ENCODE measurements at regions not wholly inside any gene's neighbourhood (a gene's known extent, or its start where the extent isn't known, plus 50 kb on each side); places are given as distances from the start of the nearest gene placed in this dataset.

DNA sequence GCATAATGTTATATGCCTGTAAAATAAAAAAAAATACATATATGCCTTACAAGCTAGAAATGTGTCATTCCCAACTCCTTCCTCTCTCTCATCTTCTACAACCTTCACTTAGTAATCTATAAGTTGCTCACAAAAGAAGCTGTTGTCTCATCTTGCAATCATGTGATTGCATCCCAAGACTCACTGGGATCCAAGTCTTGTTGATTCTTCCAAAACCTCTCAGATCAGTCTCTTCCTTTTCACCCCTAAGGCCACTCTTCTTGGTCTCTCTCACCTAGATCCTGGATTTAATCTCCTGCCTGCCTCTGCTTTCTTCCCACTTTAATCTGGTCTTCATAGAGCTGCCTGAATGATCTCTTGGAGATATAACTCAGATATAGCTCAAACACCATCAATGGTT is 261.1 kb upstream of the NR4A3 start:
- TF ChIP-seq, protein P1, sequence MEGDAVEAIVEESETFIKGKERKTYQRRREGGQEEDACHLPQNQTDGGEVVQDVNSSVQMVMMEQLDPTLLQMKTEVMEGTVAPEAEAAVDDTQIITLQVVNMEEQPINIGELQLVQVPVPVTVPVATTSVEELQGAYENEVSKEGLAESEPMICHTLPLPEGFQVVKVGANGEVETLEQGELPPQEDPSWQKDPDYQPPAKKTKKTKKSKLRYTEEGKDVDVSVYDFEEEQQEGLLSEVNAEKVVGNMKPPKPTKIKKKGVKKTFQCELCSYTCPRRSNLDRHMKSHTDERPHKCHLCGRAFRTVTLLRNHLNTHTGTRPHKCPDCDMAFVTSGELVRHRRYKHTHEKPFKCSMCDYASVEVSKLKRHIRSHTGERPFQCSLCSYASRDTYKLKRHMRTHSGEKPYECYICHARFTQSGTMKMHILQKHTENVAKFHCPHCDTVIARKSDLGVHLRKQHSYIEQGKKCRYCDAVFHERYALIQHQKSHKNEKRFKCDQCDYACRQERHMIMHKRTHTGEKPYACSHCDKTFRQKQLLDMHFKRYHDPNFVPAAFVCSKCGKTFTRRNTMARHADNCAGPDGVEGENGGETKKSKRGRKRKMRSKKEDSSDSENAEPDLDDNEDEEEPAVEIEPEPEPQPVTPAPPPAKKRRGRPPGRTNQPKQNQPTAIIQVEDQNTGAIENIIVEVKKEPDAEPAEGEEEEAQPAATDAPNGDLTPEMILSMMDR (IDR thresholded peaks at IDR 0.05) = no peak
- TF ChIP-seq POLR2A (IDR thresholded peaks at IDR 0.05) (no peak), EP300 (IDR thresholded peaks at IDR 0.05) (no peak)
- Histone ChIP-seq H3K27ac (no peak overlapping the region), H3K27me3 (no peaks in the 10 kb centered on the region), H3K36me3 (no peaks in the 10 kb centered on the region), H3K4me1 (ENCODE audit: insufficient read depth) (no peaks in the 10 kb centered on the region), H3K4me3 (no peak overlapping the region), H3K9me3 (no peaks in the 10 kb centered on the region)
- DNase-seq = no peak
- intact Hi-C loops (cut with DNase I) = no loop called here

DNA sequence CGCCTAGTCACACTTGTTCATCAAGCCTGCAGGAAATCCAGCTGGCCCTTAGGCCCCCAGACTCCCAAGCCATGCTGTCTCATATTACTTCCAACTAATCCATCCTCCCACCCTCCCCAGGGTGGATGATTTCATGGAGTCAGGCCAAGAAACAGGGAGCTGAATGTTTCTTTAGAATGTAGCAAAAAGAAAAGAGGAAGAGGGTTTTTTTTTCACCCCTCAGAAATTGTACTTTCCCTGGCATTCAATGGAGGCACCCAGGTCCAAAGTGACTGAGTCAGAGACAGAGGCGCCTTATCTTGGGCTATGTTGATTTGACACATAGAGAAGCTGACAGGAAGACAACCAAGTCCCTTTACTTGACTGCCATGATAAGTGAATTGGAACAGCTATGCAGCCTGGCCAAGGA is 260.2 kb upstream of the NR4A3 start:
- Histone ChIP-seq H3K4me3 (no peak overlapping the region), H3K4me1 (ENCODE audit: insufficient read depth) (no peaks in the 10 kb centered on the region), H3K9me3 (no peaks in the 10 kb centered on the region), H3K27me3 (no peaks in the 10 kb centered on the region), H3K27ac (no peak overlapping the region), H3K36me3 (no peaks in the 10 kb centered on the region)
- WGBS, 3 donors = 59 to 79% (median 67%) methylated on average over 2 of the region's 2 CpGs
- intact Hi-C loops (cut with DNase I) = no loop called here
- TF ChIP-seq POLR2A (IDR thresholded peaks at IDR 0.05) (no peak), EP300 (IDR thresholded peaks at IDR 0.05) (no peak)
- TF ChIP-seq, protein P1 (IDR thresholded peaks at IDR 0.05) = no peak
- DNase-seq = no peak

DNA sequence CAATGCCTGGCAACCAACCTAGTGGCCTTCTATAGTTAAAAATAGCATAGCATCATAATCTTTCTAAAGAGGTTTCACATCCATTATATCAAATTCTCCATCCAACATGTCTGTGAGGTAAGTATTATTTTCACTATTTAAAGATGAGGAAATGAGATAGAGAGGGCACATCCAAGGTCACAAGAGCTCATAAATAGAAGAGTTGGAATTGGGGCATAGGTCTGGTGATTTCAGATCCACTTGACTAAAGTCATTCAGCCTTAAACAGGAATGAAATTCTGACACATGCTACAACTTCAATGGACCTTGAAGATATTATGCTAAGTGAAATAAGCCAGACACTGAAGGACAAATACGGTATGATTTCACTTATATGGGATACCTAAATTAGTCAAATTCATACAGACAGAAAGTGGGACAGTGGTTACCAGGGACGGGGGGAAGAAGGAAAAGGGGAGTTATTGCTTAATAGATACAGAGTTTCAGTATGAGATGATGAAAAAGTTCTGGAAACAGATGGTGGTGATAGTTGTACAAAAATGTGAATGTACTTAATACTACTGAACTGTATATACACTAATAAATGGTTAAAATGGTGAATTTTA is 259.6 kb upstream of the NR4A3 start:
- no peaks in the 10 kb centered on the region for H3K27me3 ChIP-seq
- no peaks in the 10 kb centered on the region for H3K4me1 ChIP-seq (ENCODE audit: insufficient read depth)
- intact Hi-C loops (cut with DNase I) = no loop called here
- DNase-seq = no peak
- H3K4me3 ChIP-seq = no peak overlapping the region
- TF ChIP-seq POLR2A (IDR thresholded peaks at IDR 0.05) (no peak), EP300 (IDR thresholded peaks at IDR 0.05) (no peak)
- TF ChIP-seq, protein P1 (IDR thresholded peaks at IDR 0.05) = no peak
- H3K27ac ChIP-seq = no peak overlapping the region
- H3K9me3 ChIP-seq = no peaks in the 10 kb centered on the region
- no peaks in the 10 kb centered on the region for H3K36me3 ChIP-seq
- WGBS, 3 donors = 66 to 77% (median 73%) methylated on average over 2 of the region's 2 CpGs

DNA sequence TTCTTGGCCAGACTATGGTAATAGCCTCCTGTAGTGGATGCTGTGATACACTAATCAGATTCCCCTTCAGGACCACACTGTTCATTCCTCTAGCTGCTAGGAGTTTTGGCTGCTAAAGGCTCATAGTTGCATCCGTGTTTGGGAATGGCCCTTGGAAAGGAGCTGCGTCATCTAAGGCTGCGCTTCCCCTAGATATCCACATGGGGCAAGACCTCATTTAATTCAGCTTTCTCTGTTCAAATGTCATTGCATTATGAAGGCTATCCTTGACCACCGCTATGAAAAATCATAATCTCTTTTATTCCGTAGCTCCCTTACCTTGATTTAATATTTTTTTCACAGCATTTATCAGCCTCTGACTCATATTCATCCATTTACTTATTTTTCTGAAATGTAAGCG is 258.3 kb upstream of the NR4A3 start:
- H3K4me3 ChIP-seq = no peak overlapping the region
- intact Hi-C loops (cut with DNase I) = no loop called here
- DNase-seq = no peak
- no peaks in the 10 kb centered on the region for H3K9me3 ChIP-seq
- WGBS, 3 donors = 84 to 89% (median 84%) methylated on average over 6 of the region's 6 CpGs
- H3K27me3 ChIP-seq = no peaks in the 10 kb centered on the region
- no peak overlapping the region for H3K27ac ChIP-seq
- H3K4me1 ChIP-seq (ENCODE audit: insufficient read depth) = no peaks in the 10 kb centered on the region
- TF ChIP-seq EP300 (IDR thresholded peaks at IDR 0.05) (no peak), POLR2A (IDR thresholded peaks at IDR 0.05) (no peak)
- TF ChIP-seq, protein P1 (IDR thresholded peaks at IDR 0.05) = no peak
- no peaks in the 10 kb centered on the region for H3K36me3 ChIP-seq
